Adrenal gland (tissue), 5 donors: ENCODE measurements at regions not wholly inside any gene's neighbourhood (a gene's known extent, or its start where the extent isn't known, plus 50 kb on each side); places are given as distances from the start of the nearest gene placed in this dataset.

Experiments
- CTCF ChIP-seq, 6 experiments: fragments of 450-650 bp in 4 of 6; fragments of 200-600 bp in 2 of 6; sonication (generic) in 1 of 6; IDR thresholded peaks; 1 replicate in 5 of 6; 2 replicates in 1 of 6; pipeline versions ENCODE4 v1.5.1 to v1.8.0; 2016 to 2021; ENCODE audit warnings: antibody characterized with exemption in 6 of 6, mild to moderate bottlenecking in 2 of 6, moderate library complexity in 1 of 6
- POLR2A ChIP-seq, 2 donors: fragments of 450-650 bp; IDR thresholded peaks; one replicate each; pipeline ENCODE4 v1.6.1; 2017; ENCODE audit warnings: antibody characterized with exemption in 2 of 2, mild to moderate bottlenecking in 2 of 2, moderate library complexity in 1 of 2
- donor health status: DM: no; HTN: no; CAD: no.

- no peak for TF ChIP-seq CTCF (IDR thresholded peaks at IDR 0.05)
- TF ChIP-seq POLR2A (IDR thresholded peaks at IDR 0.05), result no peak
Measured at GRCh38 chr6:81145506-81145905, 607.0 kb downstream of the TENT5A start.
